Ascending aorta (tissue), 2 donors: ENCODE measurements at regions not wholly inside any gene's neighbourhood (a gene's known extent, or its start where the extent isn't known, plus 50 kb on each side); places are given as distances from the start of the nearest gene placed in this dataset.

Experiments used
- DNase-seq, 2 donors: peaks; one replicate each; pipeline ENCODE4 v3.0.0-alpha.2; 2019; ENCODE audit warnings: low spot score in 2 of 2
- H3K27ac ChIP-seq, 2 donors: fragments of 200-600 bp; sonication (generic); one replicate each; pipeline ENCODE4 v1.5.1; 2016 to 2017; ENCODE audit warnings: mild to moderate bottlenecking in 1 of 2
- H3K27me3 ChIP-seq: fragments of 200-600 bp; sonication (generic); one replicate; pipeline ENCODE4 v1.5.1; 2017
- H3K36me3 ChIP-seq, 2 donors: fragments of 200-600 bp; sonication (generic); one replicate each; pipeline ENCODE4 v1.5.1; 2016
- H3K4me1 ChIP-seq, 2 donors: fragments of 200-600 bp; sonication (generic); one replicate each; pipeline ENCODE4 v1.5.1; 2016 to 2017; ENCODE audit warnings: mild to moderate bottlenecking in 1 of 2
- H3K4me3 ChIP-seq, 2 donors: fragments of 200-600 bp; sonication (generic); one replicate each; pipeline ENCODE4 v1.5.1; 2016 to 2017; ENCODE audit warnings: mild to moderate bottlenecking in 1 of 2
- H3K9me3 ChIP-seq, 2 donors: fragments of 200-600 bp; sonication (generic); one replicate each; pipeline ENCODE4 v1.5.1; 2016
- intact Hi-C: fragments of 100-400 bp; cut with DNase I; formaldehyde crosslinking; loops from one replicate; pipeline ENCODE4 v1.15.1; 2023
- TF ChIP-seq, protein P1 (sequence below), 3 experiments: fragments of 200-600 bp in 2 of 3; fragments of 450-650 bp in 1 of 3; sonication (generic) in 2 of 3; IDR thresholded peaks; one replicate each; pipeline ENCODE4 v1.5.1; 2016 to 2019; ENCODE audit warnings: antibody characterized with exemption in 3 of 3, mild to moderate bottlenecking in 1 of 3, moderate library complexity in 1 of 3

DNA sequence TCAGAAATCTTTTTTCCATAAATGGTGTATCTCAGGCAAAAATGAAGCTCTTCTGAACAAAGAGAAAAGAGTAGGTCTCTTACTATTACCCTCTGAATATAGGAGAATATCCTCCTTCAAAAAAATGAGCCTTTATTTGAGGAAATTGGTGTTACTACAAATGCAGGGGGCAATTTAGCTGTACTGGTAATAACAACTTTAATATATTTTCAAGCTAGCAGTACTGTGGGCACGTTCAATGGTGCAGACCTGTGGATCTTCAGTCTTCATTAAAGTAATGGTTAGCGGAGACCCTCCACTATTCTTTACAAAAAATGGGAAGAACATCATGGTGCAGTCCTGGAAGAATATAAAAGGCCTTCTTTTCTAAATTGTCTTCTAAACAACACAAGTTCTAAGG is 661.3 kb downstream of the TMEM182 start:
- no peaks in the 10 kb centered on the region for H3K9me3 ChIP-seq
- intact Hi-C loops = no loop called here
- no peak for DNase-seq
- H3K27me3 ChIP-seq = no peaks in the 10 kb centered on the region
- H3K4me1 ChIP-seq = no peaks in the 10 kb centered on the region
- no peak overlapping the region for H3K4me3 ChIP-seq
- no peak overlapping the region for H3K27ac ChIP-seq
- TF ChIP-seq, protein P1, sequence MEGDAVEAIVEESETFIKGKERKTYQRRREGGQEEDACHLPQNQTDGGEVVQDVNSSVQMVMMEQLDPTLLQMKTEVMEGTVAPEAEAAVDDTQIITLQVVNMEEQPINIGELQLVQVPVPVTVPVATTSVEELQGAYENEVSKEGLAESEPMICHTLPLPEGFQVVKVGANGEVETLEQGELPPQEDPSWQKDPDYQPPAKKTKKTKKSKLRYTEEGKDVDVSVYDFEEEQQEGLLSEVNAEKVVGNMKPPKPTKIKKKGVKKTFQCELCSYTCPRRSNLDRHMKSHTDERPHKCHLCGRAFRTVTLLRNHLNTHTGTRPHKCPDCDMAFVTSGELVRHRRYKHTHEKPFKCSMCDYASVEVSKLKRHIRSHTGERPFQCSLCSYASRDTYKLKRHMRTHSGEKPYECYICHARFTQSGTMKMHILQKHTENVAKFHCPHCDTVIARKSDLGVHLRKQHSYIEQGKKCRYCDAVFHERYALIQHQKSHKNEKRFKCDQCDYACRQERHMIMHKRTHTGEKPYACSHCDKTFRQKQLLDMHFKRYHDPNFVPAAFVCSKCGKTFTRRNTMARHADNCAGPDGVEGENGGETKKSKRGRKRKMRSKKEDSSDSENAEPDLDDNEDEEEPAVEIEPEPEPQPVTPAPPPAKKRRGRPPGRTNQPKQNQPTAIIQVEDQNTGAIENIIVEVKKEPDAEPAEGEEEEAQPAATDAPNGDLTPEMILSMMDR (IDR thresholded peaks at IDR 0.05) = no peak
- no peaks in the 10 kb centered on the region for H3K36me3 ChIP-seq

DNA sequence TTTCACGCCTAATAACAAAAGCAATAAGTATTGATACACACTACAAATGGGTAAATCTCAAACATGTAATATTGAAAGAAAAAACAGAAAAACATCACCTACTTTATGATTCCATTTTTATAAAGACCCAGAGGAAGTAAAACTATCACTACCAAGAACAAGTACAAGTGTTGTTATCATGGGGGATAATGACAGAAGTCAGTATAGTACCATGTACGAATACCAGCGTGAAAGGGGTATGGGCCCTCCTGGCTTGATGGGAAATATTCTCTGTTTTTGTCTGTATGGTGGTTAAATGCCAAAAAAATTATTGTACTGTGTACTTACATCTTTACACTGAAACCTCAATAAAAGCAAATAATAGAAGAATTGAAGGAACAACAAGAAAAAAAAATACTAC is 665.7 kb downstream of the TMEM182 start:
- intact Hi-C loops = no loop called here
- H3K36me3 ChIP-seq = no peaks in the 10 kb centered on the region

DNA sequence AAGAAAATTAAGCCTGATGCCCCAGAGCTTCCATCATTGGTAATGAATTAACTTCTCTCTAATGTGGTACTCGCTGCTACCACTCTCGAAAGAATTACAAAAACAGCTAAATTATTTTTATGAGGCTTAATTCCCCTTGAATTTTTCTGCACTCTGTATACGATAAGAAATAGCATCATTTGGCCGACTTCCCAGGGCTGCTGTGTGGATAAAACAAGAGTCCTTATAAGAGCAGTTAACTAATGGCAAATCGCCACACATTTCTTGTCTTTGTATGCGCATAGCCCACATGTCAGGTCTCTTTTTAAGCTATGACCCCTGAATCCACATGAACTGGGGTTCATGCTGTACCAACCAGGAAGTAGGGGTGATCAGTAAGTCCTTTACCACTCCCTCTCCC is 668.4 kb downstream of the TMEM182 start:
- no peak for DNase-seq
- Histone ChIP-seq H3K27me3 (no peaks in the 10 kb centered on the region), H3K4me1 (no peaks in the 10 kb centered on the region), H3K36me3 (no peaks in the 10 kb centered on the region), H3K27ac (no peak overlapping the region), H3K9me3 (no peaks in the 10 kb centered on the region), H3K4me3 (no peak overlapping the region)
- TF ChIP-seq, protein P1 (IDR thresholded peaks at IDR 0.05) = no peak
- intact Hi-C loops = no loop called here

More for the DNA sequence above, 665.7 kb downstream of the TMEM182 start:
- Histone ChIP-seq H3K9me3 (no peaks in the 10 kb centered on the region), H3K27me3 (no peaks in the 10 kb centered on the region), H3K27ac (no peak overlapping the region), H3K4me3 (no peak overlapping the region), H3K4me1 (no peaks in the 10 kb centered on the region)
- TF ChIP-seq, protein P1 (IDR thresholded peaks at IDR 0.05) = no peak
- DNase-seq = no peak

DNA sequence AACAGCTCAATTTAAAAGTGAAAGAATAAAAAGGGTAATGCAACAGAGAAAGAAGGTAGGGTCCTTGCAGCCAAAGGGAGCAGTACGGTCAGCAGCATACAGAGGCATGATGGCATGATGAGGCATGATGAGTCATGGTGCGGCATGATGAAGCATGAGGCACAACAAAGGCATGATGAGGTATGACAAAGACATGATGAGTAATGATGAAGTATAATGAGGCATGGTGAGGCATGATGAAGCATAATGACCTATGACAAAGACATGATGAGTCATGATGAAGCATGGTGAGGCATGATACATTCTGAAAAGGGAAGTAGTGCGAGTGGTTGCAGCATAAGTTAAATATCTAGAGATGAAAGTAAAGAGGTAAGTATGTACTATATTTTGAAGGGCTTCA is 673.2 kb downstream of the TMEM182 start:
- H3K36me3 ChIP-seq = no peaks in the 10 kb centered on the region
- no peaks in the 10 kb centered on the region for H3K4me1 ChIP-seq
- no peak overlapping the region for H3K27ac ChIP-seq
- TF ChIP-seq, protein P1 (IDR thresholded peaks at IDR 0.05) = no peak
- no peak overlapping the region for H3K4me3 ChIP-seq
- no peak for DNase-seq
- H3K27me3 ChIP-seq = no peaks in the 10 kb centered on the region
- intact Hi-C loops = no loop called here
- H3K9me3 ChIP-seq = no peaks in the 10 kb centered on the region

DNA sequence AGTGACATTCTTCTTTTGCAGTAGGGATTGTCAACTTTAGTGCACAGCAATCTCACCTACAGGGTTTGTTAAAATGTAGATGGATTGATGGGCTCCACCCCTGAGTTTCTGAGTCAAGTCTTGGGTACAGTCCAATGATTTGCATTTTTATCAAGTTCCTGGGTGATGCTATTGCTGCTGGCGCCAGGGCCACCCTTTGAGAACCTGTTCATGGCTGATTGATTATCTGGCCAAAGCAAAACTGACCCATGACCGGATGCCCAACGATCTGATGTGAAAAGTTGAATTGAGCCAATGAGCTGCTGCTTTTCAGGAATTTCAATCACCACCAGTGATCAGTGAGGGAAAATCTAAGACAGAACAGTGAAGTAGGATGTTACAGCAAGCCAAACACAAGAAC is 675.3 kb downstream of the TMEM182 start:
- H3K4me1 ChIP-seq = no peaks in the 10 kb centered on the region
- H3K27ac ChIP-seq = no peak overlapping the region
- no peak for DNase-seq
- TF ChIP-seq, protein P1 (IDR thresholded peaks at IDR 0.05) = no peak
- H3K9me3 ChIP-seq = no peaks in the 10 kb centered on the region
- no peaks in the 10 kb centered on the region for H3K36me3 ChIP-seq
- intact Hi-C loops = no loop called here
- H3K27me3 ChIP-seq = no peaks in the 10 kb centered on the region
- no peak overlapping the region for H3K4me3 ChIP-seq

DNA sequence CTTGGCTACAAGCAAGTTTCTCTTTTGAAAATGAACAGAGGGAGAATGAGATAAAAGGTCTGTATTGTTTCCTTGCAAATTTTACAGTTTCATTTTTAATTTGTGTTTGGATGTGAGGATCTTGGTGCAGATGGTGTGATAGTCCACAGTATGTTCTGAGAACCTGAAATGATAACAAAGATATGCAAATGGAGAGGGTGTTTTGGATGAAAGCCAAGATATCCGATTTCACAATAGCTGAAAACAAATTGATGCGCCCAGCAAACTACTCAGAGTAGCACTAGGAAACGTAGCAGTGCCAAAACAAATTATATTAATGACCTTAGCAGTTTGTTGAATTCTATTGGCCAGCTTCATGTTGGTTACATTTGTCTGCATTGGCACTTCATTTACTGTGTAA is 683.5 kb downstream of the TMEM182 start:
- no peak overlapping the region for H3K27ac ChIP-seq
- H3K4me3 ChIP-seq = no peak overlapping the region
- H3K27me3 ChIP-seq = no peaks in the 10 kb centered on the region
- H3K4me1 ChIP-seq = no peaks in the 10 kb centered on the region
- DNase-seq = no peak
- H3K9me3 ChIP-seq = no peaks in the 10 kb centered on the region
- no peaks in the 10 kb centered on the region for H3K36me3 ChIP-seq
- intact Hi-C loops = no loop called here
- TF ChIP-seq, protein P1 (IDR thresholded peaks at IDR 0.05) = no peak
